HL-60 (cell line): ENCODE measurements at regions not wholly inside any gene's neighbourhood (a gene's known extent, or its start where the extent isn't known, plus 50 kb on each side); places are given as distances from the start of the nearest gene placed in this dataset.

ENCODE experiments used
- CTCF ChIP-seq: IDR thresholded peaks from one replicate; pipeline ENCODE4 v1.5.1; 2011; ENCODE audit warnings: low read length, control low read depth, inconsistent platforms; ENCODE audit not compliant: insufficient read depth
- GABPA ChIP-seq: IDR thresholded peaks from 2 replicates; pipeline ENCODE4 v1.6.1; 2012; ENCODE audit warnings: low read depth
- POLR2AphosphoS5 ChIP-seq: IDR thresholded peaks from 2 replicates; pipeline ENCODE4 v1.6.1; 2012; ENCODE audit warnings: low read depth
- REST ChIP-seq: IDR thresholded peaks from 2 replicates; pipeline ENCODE4 v1.6.1; 2012; ENCODE audit warnings: low read depth; ENCODE audit not compliant: insufficient replicate concordance

- TF ChIP-seq CTCF (no peak), REST (no peak), POLR2AphosphoS5 (no peak), GABPA (no peak)
Observed at GRCh38 chr9:1492156-1492555, 442.0 kb downstream of the DMRT2 start.
